Spleen (tissue), 7 donors: ENCODE measurements at regions not wholly inside any gene's neighbourhood (a gene's known extent, or its start where the extent isn't known, plus 50 kb on each side); places are given as distances from the start of the nearest gene placed in this dataset.

Experiments used
- CTCF ChIP-seq, 11 experiments: fragments of 200-600 bp in 7 of 11; fragments of 450-650 bp in 4 of 11; sonication (generic) in 4 of 11; IDR thresholded peaks in 8 of 11; conservative IDR thresholded peaks in 3 of 11; 1 replicate in 7 of 11; 2 replicates in 4 of 11; pipeline versions ENCODE4 v1.4.0 to v1.8.0; 2016 to 2021; ENCODE audit warnings: antibody characterized with exemption in 11 of 11, inconsistent platforms in 4 of 11, mild to moderate bottlenecking in 1 of 11
- POLR2A ChIP-seq, 3 donors: fragments of 450-650 bp; IDR thresholded peaks; one replicate each; pipeline ENCODE4 v1.5.1; 2017; ENCODE audit warnings: antibody characterized with exemption in 3 of 3, mild to moderate bottlenecking in 1 of 3
- donor health status: DM: no; HTN: no; CAD: no; lungs with moderate emphysema.
- donor health status: DM: no; HTN: no; CAD: no.
- donor health status: DM: no; HTN: no; CAD: no.

DNA sequence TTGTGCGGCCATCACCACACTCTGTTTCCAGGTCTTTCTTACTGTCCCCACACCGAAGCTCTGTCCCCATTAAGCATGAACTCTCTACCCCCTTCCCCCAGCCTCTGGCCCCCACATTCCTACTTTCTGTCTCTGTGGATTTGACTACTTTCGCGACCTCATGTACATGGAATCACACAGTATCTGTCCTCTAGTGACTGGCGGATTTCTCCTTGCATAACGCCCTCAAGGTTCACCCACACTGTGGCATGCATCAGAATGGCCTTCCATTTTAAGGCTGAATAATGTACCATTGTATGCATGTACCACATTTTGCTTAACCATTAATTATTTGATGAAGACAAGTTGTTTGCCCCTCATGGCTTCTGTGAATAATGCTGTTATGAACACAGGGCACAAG is 467.6 kb upstream of the HS6ST1 start:
- no peak for TF ChIP-seq CTCF (IDR thresholded peaks at IDR 0.05 in 8 of 11, conservative IDR thresholded peaks at IDR 0.05 in 3 of 11)
- no peak for TF ChIP-seq POLR2A (IDR thresholded peaks at IDR 0.05)
